HepG2 (cell line): ENCODE measurements at regions not wholly inside any gene's neighbourhood (a gene's known extent, or its start where the extent isn't known, plus 50 kb on each side); places are given as distances from the start of the nearest gene placed in this dataset.

Experiments used
- ATAC-seq: fragments of 200-7000 bp; cut with Tn5 transposase; 3 replicates; pipeline ENCODE4 v1.9.1; 2020; ENCODE audit warnings: mild to moderate bottlenecking, moderate library complexity
- BruUV-seq: library from RNA; stranded (reverse); fragments of 400-500 nt; replicated peaks from 2 replicates; lab custom pipeline; 2021; lab: Mats Ljungman, UMichigan
- CTCF ChIA-PET: fragments of 300-600 bp; formaldehyde crosslinking; extraction: SDS; loops from one replicate; lab custom pipeline; 2021; ENCODE audit warnings: low total read pairs, inconsistent platforms, low intra/inter-chr PET ratio; lab: Yijun Ruan, JAX
- POLR2A ChIA-PET: fragments of 350-600 bp; sonication (Branson Sonifier 250); formaldehyde crosslinking; loops from one replicate; lab custom pipeline; 2020; ENCODE audit warnings: antibody characterized with exemption, inconsistent platforms; lab: Yijun Ruan, JAX
- DNase-seq: peaks from one replicate; pipeline ENCODE4 v3.0.0-alpha.2; 2015; ENCODE audit warnings: low spot score
- FAIRE-seq: peaks from 3 replicates; lab custom pipeline; 2011; peaks lifted over from hg19 to GRCh38; lab: Jason Lieb, UNC
- H2AFZ ChIP-seq: one replicate; pipeline ENCODE4 v1.6.1; 2011; ENCODE audit warnings: low read length, inconsistent platforms
- H3K27ac ChIP-seq: fragments of 300-600 bp; 3 replicates; pipeline ENCODE4 v1.8.0; 2011; ENCODE audit warnings: mixed run types, mild to moderate bottlenecking, mixed read lengths, low read length, inconsistent platforms; ENCODE audit not compliant: insufficient read depth; ENCODE audit errors: extremely low read length
- H3K27me3 ChIP-seq, 2 experiments: fragments of 200-600 bp in 1 of 2; 2 replicates in 1 of 2; 3 replicates in 1 of 2; pipeline versions ENCODE4 v1.6.0 to v1.8.0; 2011; ENCODE audit warnings: low read length in 2 of 2, mild to moderate bottlenecking in 2 of 2, moderate library complexity in 2 of 2, inconsistent platforms in 1 of 2; ENCODE audit not compliant: insufficient read depth in 2 of 2, control insufficient read depth in 1 of 2
- H3K36me3 ChIP-seq, 2 experiments: fragments of 200-600 bp in 1 of 2; replicated peaks in 1 of 2; 2 replicates in 1 of 2; 3 replicates in 1 of 2; pipeline versions ENCODE4 v1.5.1 to v1.8.0; 2011; ENCODE audit warnings: low read length in 2 of 2, inconsistent platforms in 1 of 2; ENCODE audit not compliant: insufficient read depth in 2 of 2, control insufficient read depth in 1 of 2
- H3K4me1 ChIP-seq: 2 replicates; pipeline ENCODE4 v1.5.1; 2012; ENCODE audit warnings: low read length, inconsistent platforms; ENCODE audit not compliant: insufficient read depth
- H3K4me2 ChIP-seq: 2 replicates; pipeline ENCODE4 v1.6.0; 2011; ENCODE audit warnings: low read depth, low read length, inconsistent platforms
- H3K4me3 ChIP-seq, 3 experiments: fragments of 200-600 bp in 1 of 3; sonication (generic), shearing (Covaris generic) in 1 of 3; replicated peaks in 1 of 3; 2 replicates each; pipeline ENCODE4 v1.5.1; 2011 to 2016; ENCODE audit warnings: low read length in 3 of 3, inconsistent platforms in 2 of 3, low read depth in 2 of 3, mild to moderate bottlenecking in 2 of 3, control low read depth in 1 of 3, mixed read lengths in 1 of 3; ENCODE audit not compliant: insufficient read depth in 1 of 3
- H3K79me2 ChIP-seq: one replicate; pipeline ENCODE4 v1.6.1; 2011; ENCODE audit warnings: low read length, inconsistent platforms; ENCODE audit not compliant: insufficient read depth
- H3K9ac ChIP-seq: 2 replicates; pipeline ENCODE4 v1.6.0; 2011; ENCODE audit warnings: mild to moderate bottlenecking, low read depth, low read length, inconsistent platforms; ENCODE audit not compliant: insufficient read depth
- H3K9me3 ChIP-seq: 2 replicates; pipeline ENCODE4 v1.5.1; 2012; ENCODE audit warnings: mild to moderate bottlenecking, low read length
- H4K20me1 ChIP-seq: 2 replicates; pipeline ENCODE4 v1.6.0; 2011; ENCODE audit warnings: inconsistent platforms, mild to moderate bottlenecking, low read length, moderate library complexity; ENCODE audit not compliant: insufficient read depth
- GTF3A ChIP-seq: sonication (generic); formaldehyde crosslinking; conservative IDR thresholded peaks from 2 replicates; pipeline ENCODE4 v1.4.0; 2020; ENCODE audit warnings: mild to moderate bottlenecking, missing genetic modification reagents
- KMT2A ChIP-seq: sonication (generic); formaldehyde crosslinking; IDR thresholded peaks from 2 replicates; pipeline ENCODE4 v1.4.0; 2020; ENCODE audit warnings: missing genetic modification reagents
- NAIF1 ChIP-seq: sonication (generic); formaldehyde crosslinking; IDR thresholded peaks from 2 replicates; pipeline ENCODE4 v1.5.0; 2020; ENCODE audit warnings: mild to moderate bottlenecking, missing genetic modification reagents, borderline replicate concordance
- NFE2L1 ChIP-seq: sonication (generic); formaldehyde crosslinking; IDR thresholded peaks from 2 replicates; pipeline ENCODE4 v1.4.0; 2020; ENCODE audit warnings: missing genetic modification reagents, mild to moderate bottlenecking, borderline replicate concordance
- RNF2 ChIP-seq: fragments of 450-650 bp; conservative IDR thresholded peaks from 2 replicates; pipeline ENCODE4 v1.6.1; 2016; ENCODE audit warnings: low read depth
- SETDB1 ChIP-seq: sonication (generic); formaldehyde crosslinking; IDR thresholded peaks from 2 replicates; pipeline ENCODE4 v1.5.1; 2020; ENCODE audit warnings: missing genetic modification reagents, mild to moderate bottlenecking, borderline replicate concordance
- SNAPC2 ChIP-seq: sonication (generic); formaldehyde crosslinking; IDR thresholded peaks from 2 replicates; pipeline ENCODE4 v1.8.1; 2022; ENCODE audit warnings: mild to moderate bottlenecking, missing genetic modification reagents
- YY1 ChIP-seq: IDR thresholded peaks from 2 replicates; pipeline ENCODE4 v1.6.1; 2011; ENCODE audit warnings: low read length, low read depth, moderate library complexity, mild to moderate bottlenecking; ENCODE audit not compliant: insufficient read depth, insufficient replicate concordance
- ZBTB8A ChIP-seq: sonication (generic); formaldehyde crosslinking; IDR thresholded peaks from 2 replicates; pipeline ENCODE4 v1.4.0; 2020; ENCODE audit warnings: mild to moderate bottlenecking, low read depth, missing genetic modification reagents, borderline replicate concordance
- ZNF451 ChIP-seq: sonication (generic); formaldehyde crosslinking; IDR thresholded peaks from 2 replicates; pipeline ENCODE4 v1.5.0; 2020; ENCODE audit warnings: mild to moderate bottlenecking, missing genetic modification reagents
- ZNF552 ChIP-seq: sonication (generic); formaldehyde crosslinking; IDR thresholded peaks from 2 replicates; pipeline ENCODE4 v1.9.0; 2022; ENCODE audit warnings: missing genetic modification reagents, mild to moderate bottlenecking, borderline replicate concordance
- WGBS: methylation state at CpG from one replicate; pipeline ENCODE4 v1.1.6; 2017; ENCODE audit warnings: low lambda C conversion rate; 5-methylcytosine and 5-hydroxymethylcytosine counted together
- in situ Hi-C: cut with HindIII; loops from 2 replicates; pipeline ENCODE4 v1.10.0; 2017; ENCODE audit warnings: low pct_unique_long_range_greater_than_20kb; ENCODE audit not compliant: extremely low pct_ligation_motif_present
- intact Hi-C: fragments of 100-400 bp; cut with micrococcal nuclease; formaldehyde crosslinking; loops from one replicate; pipeline ENCODE4 v1.10.0; 2022; ENCODE audit not compliant: unreplicated experiment
- TF ChIP-seq, protein P1 (sequence below): sonication (generic); formaldehyde crosslinking; IDR thresholded peaks from 2 replicates; pipeline ENCODE4 v1.4.0; 2020; ENCODE audit warnings: mild to moderate bottlenecking, missing genetic modification reagents
- TF ChIP-seq, protein P2 (sequence below): sonication (generic); formaldehyde crosslinking; conservative IDR thresholded peaks from 2 replicates; pipeline ENCODE4 v1.8.1; 2023; ENCODE audit warnings: missing genetic modification reagents
- TF ChIP-seq, protein P3 (sequence below): sonication (generic); formaldehyde crosslinking; IDR thresholded peaks from 2 replicates; pipeline ENCODE4 v1.4.0; 2020; ENCODE audit warnings: mild to moderate bottlenecking, missing genetic modification reagents
- TF ChIP-seq, protein P4 (sequence below): sonication (generic); formaldehyde crosslinking; IDR thresholded peaks from 2 replicates; pipeline ENCODE4 v1.4.0; 2020; ENCODE audit warnings: missing genetic modification reagents

DNA sequence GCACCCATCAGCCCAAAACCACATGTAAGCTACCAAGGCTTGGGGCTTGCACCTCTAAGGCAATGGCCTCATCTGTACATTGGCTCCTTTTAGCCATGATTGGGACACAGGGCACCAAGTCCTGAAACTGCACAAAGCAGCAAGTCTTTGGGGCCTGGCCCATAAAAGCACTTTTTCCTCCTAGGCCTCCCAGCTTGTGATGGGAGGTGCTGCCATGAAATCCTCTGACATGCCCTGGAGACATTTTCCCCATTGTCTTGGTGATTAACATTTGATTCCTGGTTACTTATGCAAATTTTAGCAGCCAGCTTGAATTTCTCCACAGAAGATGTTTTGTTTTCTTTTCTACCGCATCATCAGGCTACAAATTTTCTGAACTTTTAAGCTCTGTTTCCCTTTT, 58.5 kb upstream of the PABPC4L start:
- intact Hi-C loops: no loop called here
- no peak overlapping the region for H3K27ac ChIP-seq
- in situ Hi-C loops: no loop called here
- POLR2A ChIA-PET: no interaction called here
- no peaks in the 10 kb centered on the region for H3K4me1 ChIP-seq
- FAIRE-seq: no peak
- H3K27me3 ChIP-seq: no peaks in the 10 kb centered on the region
- BruUV-seq: no TSS peak
- WGBS: 57% methylated on average over 1 of the region's 1 CpG
- H3K4me3 ChIP-seq: no peak overlapping the region
- no peaks in the 10 kb centered on the region for H3K9me3 ChIP-seq
- no peak for DNase-seq
- no peak overlapping the region for H3K4me2 ChIP-seq
- no peak overlapping the region for H3K9ac ChIP-seq
- no peak overlapping the region for H2AFZ ChIP-seq
- no peaks in the 10 kb centered on the region for H3K79me2 ChIP-seq
- no peaks in the 10 kb centered on the region for H3K36me3 ChIP-seq
- no peak for ATAC-seq
- H4K20me1 ChIP-seq: no peaks in the 10 kb centered on the region
- CTCF ChIA-PET: no interaction called here
- TF ChIP-seq, protein P1, sequence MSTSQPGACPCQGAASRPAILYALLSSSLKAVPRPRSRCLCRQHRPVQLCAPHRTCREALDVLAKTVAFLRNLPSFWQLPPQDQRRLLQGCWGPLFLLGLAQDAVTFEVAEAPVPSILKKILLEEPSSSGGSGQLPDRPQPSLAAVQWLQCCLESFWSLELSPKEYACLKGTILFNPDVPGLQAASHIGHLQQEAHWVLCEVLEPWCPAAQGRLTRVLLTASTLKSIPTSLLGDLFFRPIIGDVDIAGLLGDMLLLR (CRISPR knock-in tag): no peak
- TF ChIP-seq NFE2L1: no peak
- no peak for TF ChIP-seq ZBTB8A (CRISPR knock-in tag)
- TF ChIP-seq ZNF451 (CRISPR knock-in tag): no peak
- TF ChIP-seq, protein P2, sequence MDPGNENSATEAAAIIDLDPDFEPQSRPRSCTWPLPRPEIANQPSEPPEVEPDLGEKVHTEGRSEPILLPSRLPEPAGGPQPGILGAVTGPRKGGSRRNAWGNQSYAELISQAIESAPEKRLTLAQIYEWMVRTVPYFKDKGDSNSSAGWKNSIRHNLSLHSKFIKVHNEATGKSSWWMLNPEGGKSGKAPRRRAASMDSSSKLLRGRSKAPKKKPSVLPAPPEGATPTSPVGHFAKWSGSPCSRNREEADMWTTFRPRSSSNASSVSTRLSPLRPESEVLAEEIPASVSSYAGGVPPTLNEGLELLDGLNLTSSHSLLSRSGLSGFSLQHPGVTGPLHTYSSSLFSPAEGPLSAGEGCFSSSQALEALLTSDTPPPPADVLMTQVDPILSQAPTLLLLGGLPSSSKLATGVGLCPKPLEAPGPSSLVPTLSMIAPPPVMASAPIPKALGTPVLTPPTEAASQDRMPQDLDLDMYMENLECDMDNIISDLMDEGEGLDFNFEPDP (CRISPR knock-in tag): no peak
- no peak for TF ChIP-seq KMT2A (CRISPR knock-in tag)
- no peak for TF ChIP-seq GTF3A (CRISPR knock-in tag)
- TF ChIP-seq SETDB1 (CRISPR knock-in tag): no peak
- no peak for TF ChIP-seq NAIF1
- no peak for TF ChIP-seq RNF2
- TF ChIP-seq, protein P3, sequence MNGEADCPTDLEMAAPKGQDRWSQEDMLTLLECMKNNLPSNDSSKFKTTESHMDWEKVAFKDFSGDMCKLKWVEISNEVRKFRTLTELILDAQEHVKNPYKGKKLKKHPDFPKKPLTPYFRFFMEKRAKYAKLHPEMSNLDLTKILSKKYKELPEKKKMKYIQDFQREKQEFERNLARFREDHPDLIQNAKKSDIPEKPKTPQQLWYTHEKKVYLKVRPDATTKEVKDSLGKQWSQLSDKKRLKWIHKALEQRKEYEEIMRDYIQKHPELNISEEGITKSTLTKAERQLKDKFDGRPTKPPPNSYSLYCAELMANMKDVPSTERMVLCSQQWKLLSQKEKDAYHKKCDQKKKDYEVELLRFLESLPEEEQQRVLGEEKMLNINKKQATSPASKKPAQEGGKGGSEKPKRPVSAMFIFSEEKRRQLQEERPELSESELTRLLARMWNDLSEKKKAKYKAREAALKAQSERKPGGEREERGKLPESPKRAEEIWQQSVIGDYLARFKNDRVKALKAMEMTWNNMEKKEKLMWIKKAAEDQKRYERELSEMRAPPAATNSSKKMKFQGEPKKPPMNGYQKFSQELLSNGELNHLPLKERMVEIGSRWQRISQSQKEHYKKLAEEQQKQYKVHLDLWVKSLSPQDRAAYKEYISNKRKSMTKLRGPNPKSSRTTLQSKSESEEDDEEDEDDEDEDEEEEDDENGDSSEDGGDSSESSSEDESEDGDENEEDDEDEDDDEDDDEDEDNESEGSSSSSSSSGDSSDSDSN: no peak
- TF ChIP-seq, protein P4, sequence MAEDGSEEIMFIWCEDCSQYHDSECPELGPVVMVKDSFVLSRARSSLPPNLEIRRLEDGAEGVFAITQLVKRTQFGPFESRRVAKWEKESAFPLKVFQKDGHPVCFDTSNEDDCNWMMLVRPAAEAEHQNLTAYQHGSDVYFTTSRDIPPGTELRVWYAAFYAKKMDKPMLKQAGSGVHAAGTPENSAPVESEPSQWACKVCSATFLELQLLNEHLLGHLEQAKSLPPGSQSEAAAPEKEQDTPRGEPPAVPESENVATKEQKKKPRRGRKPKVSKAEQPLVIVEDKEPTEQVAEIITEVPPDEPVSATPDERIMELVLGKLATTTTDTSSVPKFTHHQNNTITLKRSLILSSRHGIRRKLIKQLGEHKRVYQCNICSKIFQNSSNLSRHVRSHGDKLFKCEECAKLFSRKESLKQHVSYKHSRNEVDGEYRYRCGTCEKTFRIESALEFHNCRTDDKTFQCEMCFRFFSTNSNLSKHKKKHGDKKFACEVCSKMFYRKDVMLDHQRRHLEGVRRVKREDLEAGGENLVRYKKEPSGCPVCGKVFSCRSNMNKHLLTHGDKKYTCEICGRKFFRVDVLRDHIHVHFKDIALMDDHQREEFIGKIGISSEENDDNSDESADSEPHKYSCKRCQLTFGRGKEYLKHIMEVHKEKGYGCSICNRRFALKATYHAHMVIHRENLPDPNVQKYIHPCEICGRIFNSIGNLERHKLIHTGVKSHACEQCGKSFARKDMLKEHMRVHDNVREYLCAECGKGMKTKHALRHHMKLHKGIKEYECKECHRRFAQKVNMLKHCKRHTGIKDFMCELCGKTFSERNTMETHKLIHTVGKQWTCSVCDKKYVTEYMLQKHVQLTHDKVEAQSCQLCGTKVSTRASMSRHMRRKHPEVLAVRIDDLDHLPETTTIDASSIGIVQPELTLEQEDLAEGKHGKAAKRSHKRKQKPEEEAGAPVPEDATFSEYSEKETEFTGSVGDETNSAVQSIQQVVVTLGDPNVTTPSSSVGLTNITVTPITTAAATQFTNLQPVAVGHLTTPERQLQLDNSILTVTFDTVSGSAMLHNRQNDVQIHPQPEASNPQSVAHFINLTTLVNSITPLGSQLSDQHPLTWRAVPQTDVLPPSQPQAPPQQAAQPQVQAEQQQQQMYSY: no peak
- no peak for TF ChIP-seq SNAPC2 (CRISPR knock-in tag)
- TF ChIP-seq ZNF552 (CRISPR knock-in tag): no peak
- no peak for TF ChIP-seq YY1
